T-helper 2 cell (primary cell): ENCODE measurements at regions not wholly inside any gene's neighbourhood (a gene's known extent, or its start where the extent isn't known, plus 50 kb on each side); places are given as distances from the start of the nearest gene placed in this dataset.

Experiments
- DNase-seq, 5 experiments: peaks; one replicate each; pipeline versions ENCODE4 v3.0.0 to v3.0.0-alpha.2; 2012 to 2022

- no peak for DNase-seq
Observed at GRCh38 chr3:105170423-105170822, 196.3 kb upstream of the ALCAM start.

DNA sequence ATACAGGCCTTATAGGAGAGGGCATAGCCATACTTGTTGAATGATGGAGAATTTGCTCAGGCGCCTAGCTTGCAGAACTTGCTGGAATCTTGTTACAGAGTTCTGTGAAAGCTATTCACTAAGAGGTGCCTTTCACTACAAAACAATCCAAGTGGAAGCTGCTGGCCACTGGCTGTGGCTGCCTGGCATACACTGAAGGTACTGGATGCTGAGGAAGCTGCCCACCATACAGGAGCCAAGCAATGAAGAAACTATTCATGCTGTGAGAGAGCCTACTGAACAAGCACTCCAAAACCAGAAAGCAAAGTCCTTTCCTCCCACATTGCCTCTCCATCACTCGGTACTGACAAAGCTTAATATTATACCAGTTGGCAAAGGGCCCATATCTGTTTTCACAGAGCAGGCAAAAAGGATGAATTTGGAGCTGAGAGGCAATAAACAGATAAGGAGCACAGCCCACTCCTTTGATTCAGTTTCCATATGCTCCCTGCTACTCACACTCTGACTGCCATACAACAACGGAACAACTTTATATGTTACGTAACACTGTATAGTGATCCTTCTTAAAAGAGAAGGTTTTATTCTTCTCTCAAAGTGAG is 192.6 kb upstream of the ALCAM start:
- DNase-seq = no peak

DNA sequence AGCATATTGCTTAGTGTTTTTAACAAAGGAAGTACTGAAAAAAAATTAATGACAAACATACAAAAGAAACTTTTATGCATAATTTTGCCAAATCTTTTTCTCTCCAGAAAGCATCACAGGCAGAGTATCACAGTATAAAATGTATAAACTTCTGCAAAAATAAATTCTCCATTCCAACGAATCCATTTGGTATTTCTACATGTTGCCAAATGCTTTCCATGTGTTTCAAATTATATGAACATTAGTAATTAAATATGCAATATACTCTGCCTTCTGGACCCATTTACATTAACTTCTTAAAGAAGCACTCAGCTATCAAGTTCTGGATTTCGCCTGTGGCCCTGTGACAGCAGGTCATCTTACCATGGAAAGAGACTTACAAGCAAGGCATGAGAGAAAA is 189.1 kb upstream of the ALCAM start:
- no peak for DNase-seq

GRCh38 chr3:105187344-105187743 is 179.4 kb upstream of the ALCAM start:
- DNase-seq = no peak

DNA sequence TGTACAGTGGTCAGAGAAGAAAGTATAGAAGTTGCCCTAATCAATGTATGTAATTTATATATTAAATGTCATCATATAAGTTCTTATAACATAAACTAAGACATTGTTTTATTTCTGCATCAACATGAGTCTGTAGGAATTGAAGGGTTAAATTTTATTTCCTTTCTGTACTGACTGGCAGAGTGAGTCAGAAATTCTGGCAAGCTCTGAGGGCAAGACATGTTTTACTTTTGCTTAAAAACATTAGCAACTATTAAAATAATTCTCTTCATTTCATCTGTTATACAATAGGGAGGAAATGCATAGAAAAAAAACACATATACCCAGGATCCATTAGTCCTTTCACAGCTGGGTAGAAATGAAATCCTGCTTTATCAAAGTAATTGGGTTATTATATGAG is 171.4 kb upstream of the ALCAM start:
- no peak for DNase-seq

GRCh38 chr3:105197863-105198262 is 168.8 kb upstream of the ALCAM start:
- DNase-seq = no peak

DNA sequence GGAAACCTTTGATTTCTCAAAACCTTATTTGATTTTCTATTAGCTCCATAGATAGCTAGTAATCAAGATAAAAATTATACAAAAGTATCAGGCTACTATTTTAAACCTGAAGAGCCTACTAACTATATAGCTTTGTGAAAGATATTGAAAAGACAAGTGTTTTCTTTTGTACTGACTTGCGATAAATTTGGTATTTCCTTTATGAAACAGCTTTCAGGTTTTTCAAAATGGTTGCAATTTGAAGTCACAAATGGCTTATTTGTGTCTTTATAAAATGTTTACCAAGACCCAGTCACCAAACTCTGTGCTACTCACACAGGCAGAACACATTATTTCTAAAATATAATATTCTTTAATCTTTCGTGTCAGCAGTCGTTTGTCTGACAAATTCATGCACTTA is 167.5 kb upstream of the ALCAM start:
- DNase-seq = no peak

- no peak for DNase-seq
Observed at GRCh38 chr3:105210141-105210540, 156.6 kb upstream of the ALCAM start.

- DNase-seq = no peak
Observed at GRCh38 chr3:105214590-105214989, 152.1 kb upstream of the ALCAM start.

- DNase-seq = no peak
Observed at GRCh38 chr3:105222568-105223093, 144.1 kb upstream of the ALCAM start.

- DNase-seq = no peak
Observed at GRCh38 chr3:105223815-105224214, 142.9 kb upstream of the ALCAM start.

- DNase-seq = no peak
Observed at GRCh38 chr3:105228696-105229095, 138.0 kb upstream of the ALCAM start.

GRCh38 chr3:105232553-105232952 is 134.2 kb upstream of the ALCAM start:
- no peak for DNase-seq

DNA sequence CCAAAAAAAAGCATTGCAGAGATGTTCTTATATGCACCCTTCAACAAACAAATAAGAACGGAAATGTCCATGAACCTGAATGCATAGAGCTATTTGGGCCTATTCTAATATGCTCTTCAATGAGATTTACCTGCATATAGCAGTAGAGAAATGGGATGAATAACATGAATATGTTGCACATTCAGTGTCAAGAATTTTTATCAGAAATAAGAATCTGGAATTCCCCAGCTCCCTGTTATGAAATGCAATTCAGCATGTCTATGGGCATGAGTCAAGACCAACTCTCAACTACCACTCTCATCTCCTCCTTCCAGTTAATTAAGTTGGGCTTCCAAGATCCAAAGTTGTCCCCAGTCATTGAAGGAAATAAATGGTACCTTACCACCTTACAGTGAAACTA is 133.7 kb upstream of the ALCAM start:
- no peak for DNase-seq

GRCh38 chr3:105235221-105235620 is 131.5 kb upstream of the ALCAM start:
- no peak for DNase-seq

GRCh38 chr3:105235785-105236184 is 130.9 kb upstream of the ALCAM start:
- DNase-seq = no peak

DNA sequence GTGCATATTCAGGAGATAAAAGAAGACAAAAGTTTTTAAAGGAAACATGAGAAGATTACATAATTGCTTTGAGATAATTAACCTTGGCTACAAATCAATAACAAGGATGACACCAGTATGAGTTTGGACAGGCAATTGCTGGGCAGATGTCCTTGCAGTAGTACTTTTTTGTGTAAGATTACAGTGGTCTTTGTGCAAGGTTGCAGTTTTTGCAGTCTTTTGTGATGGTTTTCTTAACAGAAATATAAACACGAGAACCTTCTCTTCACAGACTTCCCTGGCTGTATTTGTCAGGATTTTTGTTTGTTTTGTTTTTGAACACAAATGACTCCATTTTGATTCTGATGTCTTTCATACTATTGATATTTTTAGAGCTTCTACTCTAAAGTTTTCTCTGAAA is 128.3 kb upstream of the ALCAM start:
- DNase-seq = no peak

DNA sequence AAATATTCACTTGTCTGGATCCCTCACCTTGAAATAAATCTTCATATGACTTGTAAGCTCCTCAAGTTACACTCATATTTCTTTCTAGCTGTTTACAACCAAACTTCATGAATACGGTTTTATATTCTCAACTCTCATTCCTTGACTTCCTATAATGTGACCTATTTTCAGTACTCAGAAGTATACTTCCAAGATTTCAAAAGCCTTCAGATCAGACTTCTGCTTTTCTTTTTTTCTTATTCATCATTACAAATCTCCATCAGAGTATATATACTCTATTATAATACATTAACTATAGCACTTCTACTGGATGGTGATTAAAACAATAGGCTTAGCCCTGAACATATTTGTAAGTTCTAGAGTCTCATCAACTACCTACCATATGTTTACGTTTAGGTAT is 123.6 kb upstream of the ALCAM start:
- no peak for DNase-seq

DNA sequence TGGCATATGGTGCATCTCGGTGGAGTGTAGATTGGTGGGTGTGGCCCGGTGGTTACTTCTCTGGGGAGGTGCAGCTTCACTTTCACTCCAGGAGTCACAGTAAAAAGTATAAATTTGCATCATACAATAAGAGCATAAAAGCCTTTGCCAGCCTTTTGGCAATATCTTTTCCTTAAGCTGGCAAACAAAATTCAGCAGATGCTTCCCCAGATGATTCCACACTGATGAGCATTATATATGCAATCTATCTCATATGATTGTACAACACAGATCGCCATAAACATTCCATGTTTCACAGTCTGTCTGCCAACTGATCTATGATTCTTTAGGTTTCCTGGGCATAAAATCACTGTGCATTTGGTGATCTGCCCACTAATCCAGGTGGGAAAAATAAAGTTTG is 120.2 kb upstream of the ALCAM start:
- no peak for DNase-seq

GRCh38 chr3:105253225-105253624 is 113.5 kb upstream of the ALCAM start:
- no peak for DNase-seq

GRCh38 chr3:105254154-105254553 is 112.6 kb upstream of the ALCAM start:
- no peak for DNase-seq

DNA sequence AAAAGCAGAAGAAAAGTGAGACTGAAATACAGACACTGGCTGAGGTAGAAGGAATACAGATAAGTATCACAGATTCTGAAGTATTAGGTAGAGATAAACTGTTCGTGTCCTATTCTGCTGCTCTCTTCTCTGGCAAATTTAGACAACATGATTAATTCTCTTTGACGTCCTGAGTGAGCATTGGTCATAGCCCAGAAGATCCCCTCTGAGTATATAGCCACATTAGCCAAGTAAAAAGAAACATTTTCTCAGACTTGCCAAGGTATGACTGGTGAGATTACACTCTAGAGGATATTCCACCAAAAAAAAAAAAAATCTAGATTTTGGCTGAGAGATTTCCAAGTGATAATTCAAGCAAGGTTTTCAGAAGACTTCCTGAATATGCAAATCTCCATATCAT is 111.4 kb upstream of the ALCAM start:
- no peak for DNase-seq

DNA sequence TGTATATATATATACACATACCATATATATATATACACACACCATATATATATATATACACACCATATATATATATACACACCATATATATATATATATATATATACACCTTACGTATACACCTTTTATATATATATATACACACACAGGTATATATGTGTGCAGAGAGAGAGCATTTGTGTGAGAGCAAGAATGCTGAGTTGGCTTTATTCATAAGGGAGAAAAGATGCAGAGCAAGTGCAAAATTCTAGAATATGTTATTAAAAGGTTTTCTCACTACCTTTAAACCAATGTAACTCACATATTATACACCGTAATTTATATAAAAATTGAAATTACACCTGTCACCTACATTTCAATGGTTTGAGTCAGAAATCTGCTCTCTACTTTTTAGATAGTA is 107.2 kb upstream of the ALCAM start:
- no peak for DNase-seq

GRCh38 chr3:105260385-105260784 is 106.3 kb upstream of the ALCAM start:
- DNase-seq = no peak

DNA sequence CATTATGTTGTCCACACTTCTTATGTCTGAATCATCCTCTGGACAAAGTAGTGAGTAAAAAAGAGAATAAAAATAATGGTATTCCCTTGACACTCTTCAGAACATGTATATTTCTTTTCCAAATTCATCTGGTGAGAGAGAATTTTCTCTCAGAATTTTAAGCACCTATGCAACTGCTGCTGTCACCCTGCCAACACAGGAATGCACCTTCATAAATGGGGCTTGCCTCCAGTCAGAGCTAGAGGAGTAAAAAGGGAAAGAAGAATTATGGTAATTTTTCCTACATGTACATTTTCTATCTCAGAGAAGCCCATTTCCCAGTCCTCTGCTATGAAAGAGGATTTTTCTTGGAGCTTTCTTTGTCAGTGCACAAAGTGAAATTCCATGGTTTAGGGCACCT is 92.2 kb upstream of the ALCAM start:
- DNase-seq = no peak
